Activated T-helper 17 cell treated with anti-CD3 and anti-CD28 coated beads, Interleukin-2, amount 50 U/mL, for 72 hours (primary cell): ENCODE measurements at regions not wholly inside any gene's neighbourhood (a gene's known extent, or its start where the extent isn't known, plus 50 kb on each side); places are given as distances from the start of the nearest gene placed in this dataset.
A peak's percentile ranks its signal among the peaks of the same experiment; 100 is the strongest.

Experiments
- ATAC-seq: fragments of 150-1000 bp; cut with Tn5 transposase; replicated peaks from 2 replicates; pipeline ENCODE4 v1.10.0; 2021; ENCODE audit warnings: mild to moderate bottlenecking, moderate library complexity
- H3K27ac Mint-ChIP-seq: one replicate; pipeline ENCODE4 v1.8.0; 2022; ENCODE audit warnings: mixed read lengths
- H3K27me3 Mint-ChIP-seq: one replicate; pipeline ENCODE4 v1.8.0; 2022; ENCODE audit warnings: mixed read lengths
- H3K36me3 Mint-ChIP-seq: one replicate; pipeline ENCODE4 v1.8.0; 2022; ENCODE audit warnings: low read depth, mild to moderate bottlenecking, mixed read lengths
- H3K4me1 Mint-ChIP-seq: one replicate; pipeline ENCODE4 v1.8.0; 2022; ENCODE audit warnings: mixed read lengths
- H3K4me3 Mint-ChIP-seq: one replicate; pipeline ENCODE4 v1.8.0; 2022; ENCODE audit warnings: mild to moderate bottlenecking, mixed read lengths
- H3K9me3 Mint-ChIP-seq: one replicate; pipeline ENCODE4 v1.8.0; 2022; ENCODE audit warnings: mixed read lengths

- ATAC-seq: peak; percentile 63
- H3K9me3 Mint-ChIP-seq: peaks cover 7% of the 10 kb centered on the region
- peaks cover 19% of the 10 kb centered on the region for H3K36me3 Mint-ChIP-seq
- peak overlapping the region; percentile 89 for H3K4me3 Mint-ChIP-seq
- H3K4me1 Mint-ChIP-seq: peaks cover 33% of the 10 kb centered on the region
- no peaks in the 10 kb centered on the region for H3K27me3 Mint-ChIP-seq
- peak overlapping the region; percentile 99 for H3K27ac Mint-ChIP-seq
Observed at GRCh38 chr2:64214281-64215115, 70.3 kb upstream of the PELI1 start.

GRCh38 chr2:64217198-64217869, 73.1 kb upstream of the PELI1 start:
- Mint-ChIP-seq H3K27me3 (no peaks in the 10 kb centered on the region), H3K4me1 (peaks cover 15% of the 10 kb centered on the region), H3K4me3 (no peak overlapping the region), H3K27ac (no peak overlapping the region), H3K36me3 (peaks cover 19% of the 10 kb centered on the region), H3K9me3 (no peaks in the 10 kb centered on the region)
- no peak for ATAC-seq

GRCh38 chr2:64218137-64218802, 74.0 kb upstream of the PELI1 start:
- H3K27me3 Mint-ChIP-seq: no peaks in the 10 kb centered on the region
- no peaks in the 10 kb centered on the region for H3K9me3 Mint-ChIP-seq
- no peak overlapping the region for H3K27ac Mint-ChIP-seq
- peaks cover 14% of the 10 kb centered on the region for H3K36me3 Mint-ChIP-seq
- no peak overlapping the region for H3K4me3 Mint-ChIP-seq
- H3K4me1 Mint-ChIP-seq: peaks cover 15% of the 10 kb centered on the region
- ATAC-seq: no peak

GRCh38 chr2:64219149-64219548, 74.9 kb upstream of the PELI1 start:
- no peaks in the 10 kb centered on the region for H3K9me3 Mint-ChIP-seq
- H3K27me3 Mint-ChIP-seq: no peaks in the 10 kb centered on the region
- H3K4me1 Mint-ChIP-seq: peaks cover 10% of the 10 kb centered on the region

GRCh38 chr2:64220265-64220664, 76.0 kb upstream of the PELI1 start:
- H3K4me1 Mint-ChIP-seq: peaks cover 9% of the 10 kb centered on the region
- no peak overlapping the region for H3K27ac Mint-ChIP-seq
- H3K27me3 Mint-ChIP-seq: no peaks in the 10 kb centered on the region
- no peak for ATAC-seq
- no peaks in the 10 kb centered on the region for H3K9me3 Mint-ChIP-seq
- no peaks in the 10 kb centered on the region for H3K36me3 Mint-ChIP-seq
- H3K4me3 Mint-ChIP-seq: no peak overlapping the region

More at GRCh38 chr2:64219149-64219548, 74.9 kb upstream of the PELI1 start:
- H3K4me3 Mint-ChIP-seq: no peak overlapping the region
- no peak for ATAC-seq
- no peak overlapping the region for H3K27ac Mint-ChIP-seq
- H3K36me3 Mint-ChIP-seq: peaks cover 7% of the 10 kb centered on the region

GRCh38 chr2:64220894-64221617, 76.8 kb upstream of the PELI1 start:
- H3K27ac Mint-ChIP-seq: no peak overlapping the region
- H3K4me1 Mint-ChIP-seq: peaks cover 13% of the 10 kb centered on the region
- no peaks in the 10 kb centered on the region for H3K36me3 Mint-ChIP-seq
- no peak overlapping the region for H3K4me3 Mint-ChIP-seq
- H3K9me3 Mint-ChIP-seq: no peaks in the 10 kb centered on the region
- no peaks in the 10 kb centered on the region for H3K27me3 Mint-ChIP-seq
- ATAC-seq: no peak

- no peak for ATAC-seq
- H3K9me3 Mint-ChIP-seq: no peaks in the 10 kb centered on the region
- H3K27me3 Mint-ChIP-seq: no peaks in the 10 kb centered on the region
- peaks cover 13% of the 10 kb centered on the region for H3K4me1 Mint-ChIP-seq
- no peak overlapping the region for H3K27ac Mint-ChIP-seq
- H3K36me3 Mint-ChIP-seq: no peaks in the 10 kb centered on the region
- no peak overlapping the region for H3K4me3 Mint-ChIP-seq
Observed at GRCh38 chr2:64221935-64222334, 77.7 kb upstream of the PELI1 start.

- no peak for ATAC-seq
- H3K4me1 Mint-ChIP-seq: peaks cover 13% of the 10 kb centered on the region
- H3K27ac Mint-ChIP-seq: peak overlapping the region; percentile 68
- no peaks in the 10 kb centered on the region for H3K9me3 Mint-ChIP-seq
- peak overlapping the region; percentile 49 for H3K4me3 Mint-ChIP-seq
- H3K36me3 Mint-ChIP-seq: no peaks in the 10 kb centered on the region
- H3K27me3 Mint-ChIP-seq: no peaks in the 10 kb centered on the region
Observed at GRCh38 chr2:64222351-64222750, 78.1 kb upstream of the PELI1 start.

GRCh38 chr2:64223055-64223454, 78.8 kb upstream of the PELI1 start:
- Mint-ChIP-seq H3K4me1 (peaks cover 15% of the 10 kb centered on the region), H3K27ac (peak overlapping the region; percentile 68), H3K36me3 (no peaks in the 10 kb centered on the region), H3K9me3 (no peaks in the 10 kb centered on the region), H3K4me3 (peak overlapping the region; percentile 49), H3K27me3 (no peaks in the 10 kb centered on the region)
- peak; percentile 18 for ATAC-seq

GRCh38 chr2:64225491-64225890, 81.3 kb upstream of the PELI1 start:
- peak; percentile 93 for ATAC-seq
- Mint-ChIP-seq H3K36me3 (no peaks in the 10 kb centered on the region), H3K4me3 (no peak overlapping the region), H3K4me1 (peaks cover 24% of the 10 kb centered on the region), H3K27ac (no peak overlapping the region), H3K27me3 (peaks cover under 1% of the 10 kb centered on the region), H3K9me3 (no peaks in the 10 kb centered on the region)

GRCh38 chr2:64226611-64227010, 82.4 kb upstream of the PELI1 start:
- Mint-ChIP-seq H3K9me3 (no peaks in the 10 kb centered on the region), H3K4me1 (peaks cover 27% of the 10 kb centered on the region), H3K27me3 (peaks cover 7% of the 10 kb centered on the region), H3K4me3 (no peak overlapping the region), H3K27ac (no peak overlapping the region), H3K36me3 (no peaks in the 10 kb centered on the region)
- no peak for ATAC-seq

- no peak for ATAC-seq
- H3K27ac Mint-ChIP-seq: peak overlapping the region; percentile 74
- H3K4me1 Mint-ChIP-seq: peaks cover 28% of the 10 kb centered on the region
- no peaks in the 10 kb centered on the region for H3K9me3 Mint-ChIP-seq
- H3K36me3 Mint-ChIP-seq: no peaks in the 10 kb centered on the region
- peak overlapping the region; percentile 88 for H3K4me3 Mint-ChIP-seq
- H3K27me3 Mint-ChIP-seq: peaks cover 7% of the 10 kb centered on the region
Observed at GRCh38 chr2:64227603-64228125, 83.4 kb upstream of the PELI1 start.

- peak; percentile 89 for ATAC-seq
- H3K9me3 Mint-ChIP-seq: no peaks in the 10 kb centered on the region
- peaks cover 23% of the 10 kb centered on the region for H3K4me1 Mint-ChIP-seq
- H3K27me3 Mint-ChIP-seq: peaks cover 7% of the 10 kb centered on the region
- no peaks in the 10 kb centered on the region for H3K36me3 Mint-ChIP-seq
- peak overlapping the region; percentile 74 for H3K27ac Mint-ChIP-seq
- H3K4me3 Mint-ChIP-seq: peak overlapping the region; percentile 88
Observed at GRCh38 chr2:64228126-64228678, 84.0 kb upstream of the PELI1 start.

GRCh38 chr2:64228918-64229317, 84.7 kb upstream of the PELI1 start:
- ATAC-seq: peak; percentile 19

More at GRCh38 chr2:64228918-64229317, 84.7 kb upstream of the PELI1 start:
- Mint-ChIP-seq H3K4me3 (peak overlapping the region; percentile 88), H3K27ac (peak overlapping the region; percentile 74), H3K27me3 (peaks cover 7% of the 10 kb centered on the region), H3K4me1 (peaks cover 21% of the 10 kb centered on the region), H3K9me3 (no peaks in the 10 kb centered on the region), H3K36me3 (no peaks in the 10 kb centered on the region)
